ENCODE measurements at regions not wholly inside any gene's neighbourhood (a gene's known extent, or its start where the extent isn't known, plus 50 kb on each side); places are given as distances from the start of the nearest gene placed in this dataset.
"Not testable (repeated sequence)": the region's sequence is repeated elsewhere in the genome, so short reads cannot be mapped to it uniquely, and the experiment has no call there.

DNA sequence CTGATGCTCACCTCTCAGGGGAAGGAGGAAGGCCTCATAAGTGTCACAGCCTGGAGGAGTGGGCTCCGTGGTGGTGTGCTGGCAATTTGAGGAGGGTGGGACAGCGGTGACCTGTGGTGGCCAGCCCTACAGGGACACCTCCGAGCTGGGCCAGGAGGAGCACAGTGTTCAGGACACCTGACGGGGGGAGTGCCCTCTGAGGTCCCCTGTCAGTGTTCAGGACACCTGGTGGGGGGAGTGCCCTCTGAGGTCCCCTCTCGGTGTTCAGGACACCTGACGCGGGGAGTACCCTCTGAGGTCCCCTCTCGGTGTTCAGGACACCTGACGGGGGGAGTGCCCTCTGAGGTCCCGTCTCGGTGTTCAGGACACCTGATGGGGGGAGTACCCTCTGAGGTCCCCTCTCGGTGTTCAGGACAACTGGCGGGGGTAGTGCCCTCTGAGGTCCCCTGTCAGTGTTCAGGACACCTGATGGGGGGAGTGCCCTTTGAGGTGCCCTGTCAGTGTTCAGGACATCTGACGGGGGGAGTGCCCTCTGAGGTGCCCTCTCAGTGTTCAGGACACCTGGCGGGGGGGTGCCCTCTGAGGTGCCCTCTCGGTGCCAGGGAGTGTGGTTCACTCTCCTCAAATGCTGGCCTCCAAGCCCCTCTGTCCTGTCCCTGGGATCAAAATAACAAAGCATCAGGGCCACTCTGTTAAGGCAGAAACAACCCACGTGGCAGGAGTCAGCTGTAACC is 73.4 kb upstream of the ZNF469 start:
- no peak for FAIRE-seq

DNA sequence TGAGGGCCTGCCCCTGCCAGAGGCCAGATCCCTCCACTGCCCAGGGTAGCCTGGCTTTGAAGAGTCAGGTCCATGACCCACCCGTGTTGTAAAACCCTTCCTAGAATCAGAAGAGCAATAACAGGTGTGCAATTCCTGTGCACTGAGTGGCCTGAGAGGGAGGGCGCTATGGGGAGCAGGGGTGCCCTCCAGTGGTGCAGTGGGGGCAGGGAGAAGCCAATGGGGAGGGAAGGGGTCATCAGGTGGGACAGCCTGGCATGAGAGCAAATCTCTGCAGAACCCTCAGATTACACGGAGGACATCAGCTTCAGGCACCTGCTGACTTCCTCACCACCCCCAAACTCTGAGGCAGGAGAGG is 72.9 kb upstream of the ZNF469 start:
- no peak for FAIRE-seq

DNA sequence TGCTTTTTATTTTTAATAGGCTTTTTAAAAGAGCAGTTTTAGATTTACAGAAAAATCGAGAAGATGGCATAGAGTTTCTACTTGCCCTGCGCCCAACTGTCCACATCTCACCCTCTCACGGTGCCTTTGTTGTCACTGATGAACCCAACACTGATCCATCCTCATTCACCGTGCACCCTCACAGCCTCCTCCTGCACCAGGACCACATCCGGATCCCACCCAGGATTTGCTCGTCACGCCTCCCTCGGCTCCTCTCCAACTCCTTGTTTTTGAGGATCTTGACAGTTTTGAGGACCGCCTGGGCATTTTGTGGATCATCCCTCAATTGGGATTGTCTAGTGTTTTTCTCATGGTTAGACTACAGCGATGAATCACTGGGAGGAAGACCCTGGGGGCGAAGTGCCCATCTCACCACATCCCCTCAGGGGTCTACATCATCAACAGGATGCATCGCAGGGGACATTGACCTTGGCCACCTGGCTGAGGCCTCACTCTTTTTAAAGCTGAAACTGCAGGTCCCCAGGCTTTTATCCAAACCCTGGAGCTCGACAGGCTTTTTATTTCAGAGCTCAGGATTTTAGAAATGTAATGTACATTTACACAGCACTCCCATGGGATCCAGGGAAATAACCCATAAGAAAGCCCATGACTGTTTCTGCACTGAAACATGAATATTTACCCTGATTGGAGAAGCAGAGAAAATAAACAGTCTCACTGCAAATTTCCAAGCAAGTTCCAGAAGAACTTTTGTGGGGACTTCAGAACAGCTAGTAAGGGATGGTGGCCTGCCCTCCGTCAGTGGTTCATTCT is 71.8 kb upstream of the ZNF469 start:
- FAIRE-seq = no peak

DNA sequence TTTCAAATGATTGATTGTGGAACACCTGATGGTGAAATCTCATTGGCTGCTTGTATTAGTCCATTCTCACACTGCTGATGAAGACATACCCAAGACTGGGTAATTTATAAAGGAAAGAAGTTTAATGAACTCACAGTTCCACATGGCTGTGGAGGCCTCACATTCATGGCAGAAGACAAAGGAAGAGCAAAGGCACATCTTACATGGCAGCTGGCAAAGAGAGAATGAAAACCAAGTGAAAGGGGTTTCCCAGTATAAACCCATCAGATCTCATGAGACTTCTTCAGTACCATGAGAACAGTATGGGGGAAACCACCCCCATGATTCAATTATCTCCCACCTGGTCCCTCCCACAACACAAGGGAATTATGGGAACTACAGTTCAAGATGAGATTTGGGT is 70.9 kb upstream of the ZNF469 start:
- not testable (repeated sequence) for FAIRE-seq

GRCh38 chr16:88312732-88313131 is 70.0 kb upstream of the ZNF469 start:
- FAIRE-seq = no peak

- no peak for FAIRE-seq
Measured at GRCh38 chr16:88314991-88315542, 67.7 kb upstream of the ZNF469 start.

DNA sequence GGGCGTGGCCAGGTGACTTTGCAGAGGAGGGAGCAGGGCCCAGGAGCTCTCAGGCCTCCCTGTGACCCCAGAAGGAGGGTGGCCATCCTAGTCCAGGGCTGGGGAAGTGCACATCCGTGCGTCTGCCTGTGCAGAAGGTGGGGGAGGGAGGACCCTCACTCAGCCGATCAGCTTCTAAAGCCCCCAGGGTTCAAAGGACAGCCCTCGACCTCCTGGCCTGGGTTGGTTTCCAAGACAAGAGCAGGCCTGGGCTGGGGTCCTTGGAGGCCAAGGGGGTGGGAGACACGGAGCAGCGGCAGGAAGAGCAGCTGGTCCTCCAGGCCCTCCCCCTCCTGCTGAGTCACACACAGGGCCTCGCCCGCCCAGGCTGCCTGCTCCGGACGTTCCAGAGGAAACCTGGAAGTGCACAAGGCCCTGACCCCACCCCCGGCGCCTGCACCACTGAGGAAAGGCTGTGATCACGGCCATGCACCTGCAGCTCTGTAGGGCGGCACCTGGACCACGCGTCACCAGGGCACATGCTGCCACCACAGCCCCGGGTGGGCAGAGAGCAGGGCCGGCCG is 67.1 kb upstream of the ZNF469 start:
- no peak for FAIRE-seq

DNA sequence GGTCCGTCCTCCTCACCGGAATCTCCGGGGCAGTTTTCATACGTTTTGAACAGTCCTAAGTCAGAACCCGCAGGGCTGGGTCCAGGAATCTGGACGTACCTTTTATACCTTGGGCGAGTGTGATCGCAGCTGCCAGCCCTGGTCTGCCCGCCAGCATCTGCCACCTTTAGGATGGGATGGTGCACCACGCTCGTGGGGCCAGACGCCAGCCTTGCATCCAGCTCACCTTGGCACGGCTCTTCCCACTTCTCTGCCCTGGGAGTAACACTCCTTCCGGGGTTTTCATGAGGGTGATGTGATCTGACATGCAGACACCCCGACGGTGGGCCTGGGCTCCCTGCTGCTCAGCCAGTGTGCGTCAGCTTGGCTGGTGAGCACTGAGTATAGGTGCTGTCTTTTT is 66.6 kb upstream of the ZNF469 start:
- FAIRE-seq = no peak

GRCh38 chr16:88316941-88317612 is 65.7 kb upstream of the ZNF469 start:
- no peak for FAIRE-seq

- FAIRE-seq = no peak
Measured at GRCh38 chr16:88317613-88317965, 65.2 kb upstream of the ZNF469 start.

GRCh38 chr16:88318051-88318450 is 64.7 kb upstream of the ZNF469 start:
- no peak for FAIRE-seq

GRCh38 chr16:88318521-88318920 is 64.2 kb upstream of the ZNF469 start:
- no peak for FAIRE-seq

DNA sequence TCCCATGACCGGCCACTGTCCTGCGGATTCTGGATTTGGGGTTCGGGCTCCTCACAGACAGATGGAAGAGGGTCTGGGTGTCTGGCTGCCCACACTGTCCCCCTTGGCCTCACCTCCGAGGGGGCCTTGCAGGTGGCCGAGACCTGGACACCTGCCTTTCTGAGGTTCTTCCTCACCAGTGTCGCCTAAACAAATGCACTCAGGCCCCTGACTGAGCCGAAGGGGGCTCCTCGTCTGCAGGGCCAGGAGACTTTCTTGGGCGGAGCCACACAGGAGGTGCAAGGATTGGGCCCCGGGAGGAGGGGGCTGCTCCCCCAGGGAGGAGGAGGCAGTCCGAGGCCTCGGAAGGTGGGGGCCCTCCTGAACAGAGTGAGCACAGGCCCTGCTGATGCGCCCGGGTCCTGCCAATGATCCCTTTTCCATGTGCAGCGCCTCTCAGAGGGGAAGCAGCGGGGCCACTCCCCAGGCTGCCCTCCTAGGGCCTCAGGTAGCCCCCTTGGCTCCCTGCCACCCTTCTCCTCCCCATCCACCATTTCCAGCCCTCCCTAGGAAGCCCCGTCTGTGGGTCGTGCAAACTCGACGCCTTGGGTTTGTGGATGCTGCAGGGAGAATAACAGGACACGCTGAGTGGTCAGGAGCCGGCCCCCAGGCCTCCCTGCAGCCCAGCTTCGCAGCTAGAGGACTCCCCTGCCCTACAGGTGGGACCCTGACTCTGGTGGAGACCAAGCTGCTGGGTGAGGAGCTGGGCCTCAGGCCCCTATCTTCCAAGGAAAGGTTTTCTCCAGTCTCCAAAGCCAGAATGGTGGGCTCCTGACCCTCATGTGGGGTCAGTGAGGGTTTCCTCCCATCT is 63.4 kb upstream of the ZNF469 start:
- no peak for FAIRE-seq

- FAIRE-seq = no peak
Measured at GRCh38 chr16:88320947-88321634, 61.7 kb upstream of the ZNF469 start.

DNA sequence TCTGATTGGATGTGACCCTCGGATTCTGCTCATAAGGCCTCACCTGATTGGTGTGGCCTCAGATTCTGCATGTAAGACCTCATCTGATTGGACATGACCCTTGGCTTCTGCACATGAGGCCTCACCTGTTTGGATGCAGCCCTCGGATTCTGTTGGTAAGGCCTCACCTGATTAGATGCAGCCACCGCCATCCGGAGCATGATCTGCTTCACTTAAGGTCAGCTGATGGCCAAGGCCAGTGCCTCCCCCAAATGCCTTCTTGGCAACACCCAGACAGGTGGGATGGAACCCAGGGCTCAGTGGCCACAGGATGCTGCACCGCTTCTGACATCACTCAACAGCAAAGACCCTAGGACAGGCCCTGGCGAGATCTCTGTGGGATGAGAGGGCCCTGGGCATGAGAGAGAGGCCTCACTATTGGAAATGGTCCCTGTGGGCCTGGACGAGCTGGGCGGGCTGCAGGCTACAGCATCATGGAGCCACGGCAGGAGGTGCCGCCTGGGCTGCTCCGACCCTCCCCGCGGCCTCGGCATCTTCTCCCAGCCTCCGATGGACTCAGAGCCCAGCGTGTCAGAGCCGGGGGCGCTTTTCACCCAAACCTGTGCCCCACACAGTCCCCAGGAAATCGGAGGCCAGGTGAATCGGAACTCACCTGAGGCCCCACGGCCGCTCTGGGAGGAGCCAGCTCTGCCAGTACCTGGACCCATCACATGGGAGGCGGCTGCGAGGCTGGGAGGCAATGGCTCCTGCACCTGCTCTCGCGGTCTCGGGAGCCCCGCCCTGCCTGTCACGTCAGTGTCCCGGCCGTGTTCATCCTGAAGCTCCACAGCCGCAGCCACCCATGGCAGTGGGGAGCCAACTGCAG is 60.9 kb upstream of the ZNF469 start:
- FAIRE-seq = no peak

- FAIRE-seq = no peak
Measured at GRCh38 chr16:88322500-88322970, 60.2 kb upstream of the ZNF469 start.

GRCh38 chr16:88323041-88323440 is 59.7 kb upstream of the ZNF469 start:
- FAIRE-seq = no peak

GRCh38 chr16:88323546-88324330 is 59.0 kb upstream of the ZNF469 start:
- FAIRE-seq = no peak

GRCh38 chr16:88325087-88325750 is 57.5 kb upstream of the ZNF469 start:
- FAIRE-seq = no peak
